Fibroblast of lung (primary cell): ENCODE measurements at regions not wholly inside any gene's neighbourhood (a gene's known extent, or its start where the extent isn't known, plus 50 kb on each side); places are given as distances from the start of the nearest gene placed in this dataset.

Experiments
- DNase-seq, 2 donors: peaks; one replicate each; pipeline versions ENCODE4 v3.0.0 to v3.0.0-alpha.2; 2010; ENCODE audit warnings: low read depth in 2 of 2
- H2AFZ ChIP-seq: 2 replicates; pipeline ENCODE4 v1.5.1; 2012; ENCODE audit warnings: low read length, control low read depth, inconsistent platforms
- H3K27ac ChIP-seq: 2 replicates; pipeline ENCODE4 v1.5.1; 2011; ENCODE audit warnings: low read length, control low read depth; ENCODE audit not compliant: insufficient read depth
- H3K27me3 ChIP-seq: 2 replicates; pipeline ENCODE4 v1.5.1; 2011; ENCODE audit warnings: mild to moderate bottlenecking, low read length; ENCODE audit not compliant: control insufficient read depth, insufficient read depth
- H3K36me3 ChIP-seq: 2 replicates; pipeline ENCODE4 v1.5.1; 2011; ENCODE audit warnings: low read length; ENCODE audit not compliant: control insufficient read depth, insufficient read depth
- H3K4me1 ChIP-seq: 2 replicates; pipeline ENCODE4 v1.5.1; 2011; ENCODE audit warnings: low read length; ENCODE audit not compliant: control insufficient read depth, insufficient read depth; ENCODE audit errors: extremely low read depth
- H3K4me2 ChIP-seq: 2 replicates; pipeline ENCODE4 v1.5.1; 2011; ENCODE audit warnings: low read length, control low read depth; ENCODE audit not compliant: insufficient read depth; ENCODE audit errors: extremely low read depth
- H3K4me3 ChIP-seq, 4 experiments: fragments of 200-600 bp in 1 of 4; sonication (generic) in 1 of 4; replicated peaks in 1 of 4; 2 replicates each; pipeline ENCODE4 v1.5.1; 2011 to 2016; ENCODE audit warnings: low read length in 4 of 4, low read depth in 3 of 4, mild to moderate bottlenecking in 3 of 4, control low read depth in 2 of 4, inconsistent platforms in 1 of 4, mixed read lengths in 1 of 4; ENCODE audit not compliant: insufficient read depth in 1 of 4; ENCODE audit errors: control extremely low read depth in 1 of 4
- H3K79me2 ChIP-seq: 2 replicates; pipeline ENCODE4 v1.5.1; 2012; ENCODE audit warnings: mild to moderate bottlenecking, low read length, inconsistent platforms; ENCODE audit not compliant: control insufficient read depth, insufficient read depth
- H3K9ac ChIP-seq: 2 replicates; pipeline ENCODE4 v1.5.1; 2011; ENCODE audit warnings: mild to moderate bottlenecking, low read length, control low read depth; ENCODE audit not compliant: insufficient read depth
- H3K9me3 ChIP-seq: 2 replicates; pipeline ENCODE4 v1.5.1; 2012; ENCODE audit warnings: low read depth, low read length; ENCODE audit not compliant: control insufficient read depth, insufficient read depth
- H4K20me1 ChIP-seq: 2 replicates; pipeline ENCODE4 v1.5.1; 2011; ENCODE audit warnings: low read length; ENCODE audit not compliant: control insufficient read depth, insufficient read depth; ENCODE audit errors: extremely low read depth
- EZH2 ChIP-seq: IDR thresholded peaks from 2 replicates; pipeline ENCODE4 v1.5.1; 2012; ENCODE audit warnings: low read length, control low read depth, mild to moderate bottlenecking; ENCODE audit errors: missing control alignments
- TF ChIP-seq, protein P1 (sequence below), 2 donors: IDR thresholded peaks in 1 of 2; conservative IDR thresholded peaks in 1 of 2; 1 replicate in 1 of 2; 2 replicates in 1 of 2; pipeline ENCODE4 v1.5.1; 2011 to 2012; ENCODE audit warnings: low read length in 2 of 2, control low read depth in 1 of 2, inconsistent platforms in 1 of 2, low read depth in 1 of 2, mild to moderate bottlenecking in 1 of 2

DNA sequence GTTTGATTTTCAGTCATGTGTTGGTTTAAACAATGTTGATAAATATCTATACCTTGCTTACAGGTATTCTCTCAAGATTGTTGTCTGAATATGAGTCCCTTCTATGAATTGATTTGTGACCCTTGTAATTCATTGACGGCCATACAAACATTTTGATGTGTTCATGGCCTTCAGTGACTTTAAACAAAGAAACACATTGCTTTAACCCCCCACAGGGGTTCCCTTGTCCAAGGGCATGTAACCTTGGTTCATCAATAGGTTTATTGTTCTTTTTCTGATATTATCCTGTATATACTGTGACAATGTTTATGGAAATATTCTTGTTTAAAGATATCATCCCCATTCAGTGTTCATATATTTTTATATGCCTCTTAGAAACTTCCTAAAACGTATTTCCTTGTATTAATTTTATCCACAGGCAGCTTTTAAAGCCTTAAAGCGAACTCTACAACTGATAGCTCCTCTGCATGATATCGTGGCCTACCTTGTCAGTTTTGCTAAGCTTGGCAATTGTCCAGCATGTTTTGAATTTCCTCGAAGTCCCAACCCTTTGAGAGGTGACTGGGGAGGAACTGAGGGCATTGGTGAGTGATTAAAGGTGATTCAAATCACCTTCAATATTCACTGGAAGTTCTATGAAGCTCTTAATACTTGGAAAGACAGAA, 87.0 kb downstream of the CD164 start:
- no peak for DNase-seq
- Histone ChIP-seq H4K20me1 (no peaks in the 10 kb centered on the region), H3K79me2 (no peaks in the 10 kb centered on the region), H3K4me1 (no peaks in the 10 kb centered on the region), H3K4me3 (no peak overlapping the region), H3K27ac (no peak overlapping the region), H3K9me3 (no peaks in the 10 kb centered on the region), H2AFZ (no peak overlapping the region), H3K36me3 (no peaks in the 10 kb centered on the region), H3K4me2 (no peak overlapping the region), H3K9ac (no peak overlapping the region), H3K27me3 (peaks cover 5% of the 10 kb centered on the region)
- TF ChIP-seq, protein P1, sequence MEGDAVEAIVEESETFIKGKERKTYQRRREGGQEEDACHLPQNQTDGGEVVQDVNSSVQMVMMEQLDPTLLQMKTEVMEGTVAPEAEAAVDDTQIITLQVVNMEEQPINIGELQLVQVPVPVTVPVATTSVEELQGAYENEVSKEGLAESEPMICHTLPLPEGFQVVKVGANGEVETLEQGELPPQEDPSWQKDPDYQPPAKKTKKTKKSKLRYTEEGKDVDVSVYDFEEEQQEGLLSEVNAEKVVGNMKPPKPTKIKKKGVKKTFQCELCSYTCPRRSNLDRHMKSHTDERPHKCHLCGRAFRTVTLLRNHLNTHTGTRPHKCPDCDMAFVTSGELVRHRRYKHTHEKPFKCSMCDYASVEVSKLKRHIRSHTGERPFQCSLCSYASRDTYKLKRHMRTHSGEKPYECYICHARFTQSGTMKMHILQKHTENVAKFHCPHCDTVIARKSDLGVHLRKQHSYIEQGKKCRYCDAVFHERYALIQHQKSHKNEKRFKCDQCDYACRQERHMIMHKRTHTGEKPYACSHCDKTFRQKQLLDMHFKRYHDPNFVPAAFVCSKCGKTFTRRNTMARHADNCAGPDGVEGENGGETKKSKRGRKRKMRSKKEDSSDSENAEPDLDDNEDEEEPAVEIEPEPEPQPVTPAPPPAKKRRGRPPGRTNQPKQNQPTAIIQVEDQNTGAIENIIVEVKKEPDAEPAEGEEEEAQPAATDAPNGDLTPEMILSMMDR (conservative IDR thresholded peaks at IDR 0.05 in 1 of 2, IDR thresholded peaks at IDR 0.05 in 1 of 2; ENCODE audit: low read depth in 1 of 2, low read length in 2 of 2): no peak
- no peak for TF ChIP-seq EZH2

DNA sequence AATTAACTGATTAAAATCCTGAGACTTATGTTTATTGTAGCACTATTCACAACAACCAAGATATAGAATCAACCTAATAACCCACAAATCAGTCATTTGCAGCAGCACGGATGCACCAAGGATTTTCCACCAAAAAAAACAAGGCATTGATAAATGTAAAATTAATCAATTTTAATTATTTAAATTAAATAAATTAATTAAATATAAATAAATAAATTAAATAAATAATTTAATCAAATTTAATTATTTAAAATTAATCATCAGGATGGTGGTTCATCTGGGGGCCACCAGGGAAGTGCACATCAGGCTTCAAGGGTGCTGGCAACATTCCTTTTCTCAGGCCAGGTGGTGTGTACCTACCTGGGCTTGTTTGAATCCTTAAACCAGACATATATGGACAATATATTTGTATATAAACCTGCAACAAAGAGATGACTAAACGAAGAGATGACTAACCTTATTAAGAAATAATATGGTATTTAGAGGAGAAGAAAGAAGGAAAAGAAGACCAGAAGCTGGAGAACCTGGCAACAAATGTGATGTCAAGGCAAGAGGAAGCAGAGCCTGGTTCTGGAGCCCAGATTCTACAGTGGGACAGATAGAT, 89.2 kb downstream of the CD164 start:
- Histone ChIP-seq H3K4me1 (no peaks in the 10 kb centered on the region), H4K20me1 (no peaks in the 10 kb centered on the region), H3K27me3 (peaks cover 5% of the 10 kb centered on the region), H3K9me3 (no peaks in the 10 kb centered on the region), H3K9ac (no peak overlapping the region), H3K36me3 (no peaks in the 10 kb centered on the region), H3K79me2 (no peaks in the 10 kb centered on the region), H3K4me2 (no peak overlapping the region), H3K27ac (no peak overlapping the region), H3K4me3 (no peak overlapping the region), H2AFZ (no peak overlapping the region)
- no peak for DNase-seq
- no peak for TF ChIP-seq EZH2
- TF ChIP-seq, protein P1 (conservative IDR thresholded peaks at IDR 0.05 in 1 of 2, IDR thresholded peaks at IDR 0.05 in 1 of 2; ENCODE audit: low read depth in 1 of 2, low read length in 2 of 2): no peak

DNA sequence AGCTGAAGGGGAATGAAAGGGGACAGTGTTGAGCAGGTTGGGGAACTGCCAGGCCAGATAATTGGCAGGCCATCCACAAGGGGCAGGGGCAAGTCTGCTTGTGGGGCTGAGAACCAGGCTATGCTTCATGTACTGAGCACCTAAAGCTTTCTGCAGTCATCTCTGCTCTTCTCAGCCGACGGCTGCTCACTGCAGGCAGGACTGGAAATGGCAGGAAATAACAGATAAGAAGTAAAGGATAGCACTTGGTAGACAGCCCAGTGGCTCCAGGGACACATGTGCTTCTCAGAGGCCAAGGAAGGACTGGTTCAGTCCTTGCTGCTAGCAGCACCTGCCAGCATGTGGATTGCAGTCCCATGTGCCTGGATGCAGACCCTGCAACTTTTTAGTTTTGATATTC, 89.8 kb downstream of the CD164 start:
- DNase-seq: no peak
- no peak overlapping the region for H3K9ac ChIP-seq
- H3K27ac ChIP-seq: no peak overlapping the region
- peaks cover 5% of the 10 kb centered on the region for H3K27me3 ChIP-seq
- no peaks in the 10 kb centered on the region for H3K9me3 ChIP-seq
- H3K4me2 ChIP-seq: no peak overlapping the region
- no peak overlapping the region for H2AFZ ChIP-seq
- H3K79me2 ChIP-seq: no peaks in the 10 kb centered on the region
- H3K36me3 ChIP-seq: no peaks in the 10 kb centered on the region
- no peak overlapping the region for H3K4me3 ChIP-seq
- TF ChIP-seq, protein P1 (conservative IDR thresholded peaks at IDR 0.05 in 1 of 2, IDR thresholded peaks at IDR 0.05 in 1 of 2; ENCODE audit: low read depth in 1 of 2, low read length in 2 of 2): no peak
- TF ChIP-seq EZH2: no peak
- H3K4me1 ChIP-seq: no peaks in the 10 kb centered on the region
- no peaks in the 10 kb centered on the region for H4K20me1 ChIP-seq
